PC-9 (cell line): ENCODE measurements at regions not wholly inside any gene's neighbourhood (a gene's known extent, or its start where the extent isn't known, plus 50 kb on each side); places are given as distances from the start of the nearest gene placed in this dataset.

Experiments
- BruUV-seq: library from RNA; stranded (reverse); fragments of 400-500 nt; replicated peaks from 2 replicates; lab custom pipeline; 2021; lab: Mats Ljungman, UMichigan
- CTCF ChIA-PET: fragments of 300-600 bp; sonication (Branson Sonifier 250); formaldehyde crosslinking; loops from one replicate; lab custom pipeline; 2022; ENCODE audit warnings: antibody characterized with exemption; lab: Charles Lee
- POLR2A ChIA-PET: fragments of 300-600 bp; sonication (Branson Sonifier 250); formaldehyde crosslinking; loops from one replicate; lab custom pipeline; 2022; ENCODE audit warnings: antibody characterized with exemption; ENCODE audit not compliant: unreplicated experiment; lab: Charles Lee
- DNase-seq, 2 experiments: peaks; one replicate each; pipeline versions ENCODE4 v3.0.0 to v3.0.0-alpha.2; 2015 to 2022; ENCODE audit warnings: mixed read lengths in 1 of 2
- H2AFZ ChIP-seq: fragments of 200-600 bp; sonication (generic); 2 replicates; pipeline ENCODE4 v1.8.1; 2017; ENCODE audit warnings: antibody characterized with exemption
- H3F3A ChIP-seq: fragments of 200-600 bp; sonication (generic); 2 replicates; pipeline ENCODE4 v1.8.1; 2017; ENCODE audit warnings: antibody characterized with exemption, mild to moderate bottlenecking, low read depth; ENCODE audit not compliant: insufficient read depth
- H3K27ac ChIP-seq: fragments of 200-600 bp; sonication (generic); 2 replicates; pipeline ENCODE4 v1.6.1; 2016; ENCODE audit warnings: mixed run types
- H3K27me3 ChIP-seq: fragments of 200-600 bp; sonication (generic); 2 replicates; pipeline ENCODE4 v1.6.1; 2016; ENCODE audit warnings: low read depth, mixed run types; ENCODE audit not compliant: insufficient read depth
- H3K36me3 ChIP-seq: fragments of 200-600 bp; sonication (generic); 2 replicates; pipeline ENCODE4 v1.6.1; 2016; ENCODE audit warnings: low read depth, mixed run types
- H3K4me1 ChIP-seq: fragments of 200-600 bp; sonication (generic); replicated peaks from 2 replicates; pipeline ENCODE4 v1.6.1; 2016; ENCODE audit warnings: mixed run types; ENCODE audit not compliant: insufficient read depth
- H3K4me2 ChIP-seq: fragments of 200-600 bp; sonication (generic); 2 replicates; pipeline ENCODE4 v1.6.1; 2017; ENCODE audit warnings: mixed run types
- H3K4me3 ChIP-seq: fragments of 200-600 bp; sonication (generic); 2 replicates; pipeline ENCODE4 v1.6.1; 2016; ENCODE audit warnings: mixed run types
- H3K79me2 ChIP-seq: fragments of 200-600 bp; sonication (generic); 2 replicates; pipeline ENCODE4 v1.6.1; 2017; ENCODE audit warnings: low read depth, mixed run types
- H3K9me2 ChIP-seq: fragments of 200-600 bp; sonication (generic); 2 replicates; pipeline ENCODE4 v1.8.1; 2017; ENCODE audit warnings: mild to moderate bottlenecking; ENCODE audit not compliant: insufficient read depth
- H3K9me3 ChIP-seq: fragments of 200-600 bp; sonication (generic); 2 replicates; pipeline ENCODE4 v1.8.1; 2016; ENCODE audit warnings: low read depth; ENCODE audit not compliant: insufficient read depth
- H4K20me1 ChIP-seq: fragments of 200-600 bp; sonication (generic); 2 replicates; pipeline ENCODE4 v1.8.1; 2017; ENCODE audit not compliant: insufficient read depth
- EZH2 ChIP-seq: fragments of 200-600 bp; sonication (generic); IDR thresholded peaks from 2 replicates; pipeline ENCODE4 v1.8.0; 2017; ENCODE audit warnings: antibody characterized with exemption, low read depth
- intact Hi-C: fragments of 100-400 bp; cut with micrococcal nuclease; formaldehyde crosslinking; loops from one replicate; pipeline ENCODE4 v1.10.0; 2022; ENCODE audit not compliant: unreplicated experiment
- TF ChIP-seq, protein P1 (sequence below): fragments of 200-600 bp; sonication (generic); conservative IDR thresholded peaks from 2 replicates; pipeline ENCODE4 v1.6.1; 2017; ENCODE audit warnings: mixed run types, antibody characterized with exemption, mild to moderate bottlenecking, moderate library complexity

DNA sequence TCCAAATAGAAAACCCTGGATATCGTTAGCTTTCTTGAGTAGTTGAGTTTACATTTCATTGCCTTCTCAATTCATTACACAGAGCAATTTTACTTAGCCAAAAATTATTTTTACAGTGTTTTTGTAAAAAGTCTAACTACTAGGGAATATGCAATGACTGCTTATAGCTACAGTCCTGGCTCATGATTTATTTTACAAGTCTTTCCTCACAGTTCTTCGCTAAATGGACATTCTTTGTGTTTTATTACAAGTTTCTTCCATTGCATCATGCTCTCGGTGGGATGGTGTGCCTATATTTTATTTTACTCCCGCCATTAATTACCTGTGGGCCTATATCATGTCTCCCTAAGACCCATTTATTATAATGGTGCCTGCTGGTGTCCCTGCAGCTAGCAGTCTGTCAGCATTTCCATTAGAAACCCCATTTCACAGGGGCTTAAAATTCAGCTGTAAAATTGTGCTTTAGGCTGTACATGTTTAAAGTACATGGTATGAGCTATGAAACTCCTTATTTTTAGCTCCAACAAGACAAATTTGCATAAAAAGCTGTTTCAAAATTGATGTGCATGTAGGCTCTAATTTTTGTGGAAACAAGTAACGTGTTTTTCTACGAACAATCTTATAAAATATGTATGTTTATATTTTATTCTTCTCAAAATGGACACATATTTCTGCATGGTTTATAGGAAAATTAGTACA lies 227.4 kb downstream of the SLC7A11 start:
- no peaks in the 10 kb centered on the region for H4K20me1 ChIP-seq
- TF ChIP-seq, protein P1, sequence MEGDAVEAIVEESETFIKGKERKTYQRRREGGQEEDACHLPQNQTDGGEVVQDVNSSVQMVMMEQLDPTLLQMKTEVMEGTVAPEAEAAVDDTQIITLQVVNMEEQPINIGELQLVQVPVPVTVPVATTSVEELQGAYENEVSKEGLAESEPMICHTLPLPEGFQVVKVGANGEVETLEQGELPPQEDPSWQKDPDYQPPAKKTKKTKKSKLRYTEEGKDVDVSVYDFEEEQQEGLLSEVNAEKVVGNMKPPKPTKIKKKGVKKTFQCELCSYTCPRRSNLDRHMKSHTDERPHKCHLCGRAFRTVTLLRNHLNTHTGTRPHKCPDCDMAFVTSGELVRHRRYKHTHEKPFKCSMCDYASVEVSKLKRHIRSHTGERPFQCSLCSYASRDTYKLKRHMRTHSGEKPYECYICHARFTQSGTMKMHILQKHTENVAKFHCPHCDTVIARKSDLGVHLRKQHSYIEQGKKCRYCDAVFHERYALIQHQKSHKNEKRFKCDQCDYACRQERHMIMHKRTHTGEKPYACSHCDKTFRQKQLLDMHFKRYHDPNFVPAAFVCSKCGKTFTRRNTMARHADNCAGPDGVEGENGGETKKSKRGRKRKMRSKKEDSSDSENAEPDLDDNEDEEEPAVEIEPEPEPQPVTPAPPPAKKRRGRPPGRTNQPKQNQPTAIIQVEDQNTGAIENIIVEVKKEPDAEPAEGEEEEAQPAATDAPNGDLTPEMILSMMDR: no peak
- TF ChIP-seq EZH2: no peak
- ChIA-PET POLR2A (no interaction called here), CTCF (no interaction called here)
- no peak overlapping the region for H3K4me2 ChIP-seq
- H3K36me3 ChIP-seq: no peaks in the 10 kb centered on the region
- no peaks in the 10 kb centered on the region for H3K4me1 ChIP-seq
- H3K79me2 ChIP-seq: no peaks in the 10 kb centered on the region
- no peak overlapping the region for H3K4me3 ChIP-seq
- no peak overlapping the region for H2AFZ ChIP-seq
- no peak overlapping the region for H3K27ac ChIP-seq
- intact Hi-C loops: no loop called here
- DNase-seq: no peak
- H3F3A ChIP-seq: no peaks in the 10 kb centered on the region
- BruUV-seq: no TSS peak
- H3K9me3 ChIP-seq: no peaks in the 10 kb centered on the region
- no peaks in the 10 kb centered on the region for H3K27me3 ChIP-seq
- H3K9me2 ChIP-seq: no peaks in the 10 kb centered on the region

DNA sequence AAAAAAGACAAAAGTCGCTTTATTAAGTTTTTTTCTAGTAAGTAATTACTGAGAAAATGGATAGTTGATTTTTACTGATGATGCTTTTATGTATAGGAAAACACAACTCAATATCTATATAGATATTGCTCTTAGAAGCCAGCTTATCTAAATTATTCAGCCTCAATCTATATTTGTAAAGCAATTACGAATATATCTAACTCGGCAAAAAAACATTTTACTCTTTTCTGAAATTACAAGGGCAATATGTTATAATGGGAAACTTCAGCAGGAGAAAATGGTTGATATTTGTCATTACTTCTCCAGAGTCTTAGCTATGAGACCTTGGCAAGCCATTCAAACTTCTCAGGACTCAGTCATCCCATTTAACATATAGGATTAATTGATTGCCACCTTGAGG lies 228.5 kb downstream of the SLC7A11 start:
- DNase-seq: no peak
- BruUV-seq: no TSS peak
- Histone ChIP-seq H3F3A (no peaks in the 10 kb centered on the region), H3K27me3 (no peaks in the 10 kb centered on the region), H3K9me3 (no peaks in the 10 kb centered on the region), H3K4me2 (no peak overlapping the region), H3K27ac (no peak overlapping the region), H4K20me1 (no peaks in the 10 kb centered on the region), H3K36me3 (no peaks in the 10 kb centered on the region), H3K4me3 (no peak overlapping the region), H2AFZ (no peak overlapping the region), H3K4me1 (no peaks in the 10 kb centered on the region), H3K9me2 (no peaks in the 10 kb centered on the region), H3K79me2 (no peaks in the 10 kb centered on the region)
- no peak for TF ChIP-seq EZH2
- TF ChIP-seq, protein P1: no peak
- ChIA-PET CTCF (no interaction called here), POLR2A (no interaction called here)
- intact Hi-C loops: no loop called here

GRCh38 chr4:138010639-138011038 lies 231.5 kb downstream of the SLC7A11 start:
- ChIA-PET POLR2A (no interaction called here), CTCF (no interaction called here)
- no peaks in the 10 kb centered on the region for H4K20me1 ChIP-seq
- H3K79me2 ChIP-seq: no peaks in the 10 kb centered on the region
- no peak overlapping the region for H2AFZ ChIP-seq
- TF ChIP-seq, protein P1: no peak
- no peak for TF ChIP-seq EZH2
- H3K4me2 ChIP-seq: no peak overlapping the region
- H3F3A ChIP-seq: no peaks in the 10 kb centered on the region
- DNase-seq: no peak
- BruUV-seq: no TSS peak
- no peak overlapping the region for H3K27ac ChIP-seq
- H3K9me2 ChIP-seq: no peaks in the 10 kb centered on the region
- no peak overlapping the region for H3K4me3 ChIP-seq
- H3K27me3 ChIP-seq: no peaks in the 10 kb centered on the region
- no peaks in the 10 kb centered on the region for H3K9me3 ChIP-seq
- no peaks in the 10 kb centered on the region for H3K4me1 ChIP-seq
- intact Hi-C loops: no loop called here
- no peaks in the 10 kb centered on the region for H3K36me3 ChIP-seq
